NCI-H2107 (cell line): ENCODE measurements at regions not wholly inside any gene's neighbourhood (a gene's known extent, or its start where the extent isn't known, plus 50 kb on each side); places are given as distances from the start of the nearest gene placed in this dataset.
"Not testable (repeated sequence)": the region's sequence is repeated elsewhere in the genome, so short reads cannot be mapped to it uniquely, and the experiment has no call there.

Source experiments
- DNase-seq: peaks from one replicate; lab custom pipeline; 2025; lab: John Stamatoyannopoulos, UW

- DNase-seq = no peak
Observed at GRCh38 chr11:90446207-90446606, 223.4 kb upstream of the CHORDC1 start.

DNA sequence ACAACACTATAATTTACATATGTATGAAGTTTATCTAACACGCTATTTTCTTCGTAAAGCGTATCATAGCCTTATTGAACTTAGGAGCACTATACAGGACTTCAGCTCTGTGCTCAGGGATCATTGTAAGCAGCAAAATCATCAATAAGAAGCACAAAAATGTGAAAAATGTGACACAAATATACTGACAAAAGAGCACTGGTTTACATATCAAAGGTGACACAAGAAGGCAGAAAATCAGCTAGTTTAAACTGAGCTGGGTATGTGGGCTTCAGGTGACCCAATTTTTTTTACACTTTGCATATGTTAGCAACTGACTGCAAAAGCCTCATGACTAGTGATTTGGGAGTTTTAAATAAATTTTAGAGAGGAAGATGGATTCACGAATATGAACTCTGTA, 215.2 kb upstream of the CHORDC1 start:
- no peak for DNase-seq

- DNase-seq = no peak
Observed at GRCh38 chr11:90434858-90435257, 212.0 kb upstream of the CHORDC1 start.

GRCh38 chr11:90428836-90429235, 206.0 kb upstream of the CHORDC1 start:
- DNase-seq = no peak

- DNase-seq = no peak
Observed at GRCh38 chr11:90426442-90426841, 203.6 kb upstream of the CHORDC1 start.

- no peak for DNase-seq
Observed at GRCh38 chr11:90423378-90423777, 200.5 kb upstream of the CHORDC1 start.

DNA sequence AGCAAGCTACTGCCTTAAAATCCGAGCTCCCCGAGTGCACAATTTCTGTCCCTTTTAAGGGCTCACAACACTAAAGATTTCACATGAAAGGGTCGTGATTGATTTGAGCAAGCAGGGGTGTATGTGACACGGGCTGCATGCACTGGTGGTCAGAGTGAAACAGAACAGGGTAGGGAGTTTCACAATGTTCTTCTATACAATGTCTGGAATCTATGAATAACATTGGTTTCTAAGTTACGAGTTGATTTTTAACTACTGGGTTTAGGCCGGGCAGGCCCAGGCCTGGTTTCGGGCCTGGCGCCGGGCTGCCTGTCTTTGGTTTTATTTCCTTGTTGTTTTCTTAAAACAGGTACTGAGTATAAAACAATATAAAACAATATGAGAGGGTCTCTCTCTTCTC, 199.9 kb upstream of the CHORDC1 start:
- DNase-seq = not testable (repeated sequence)

DNA sequence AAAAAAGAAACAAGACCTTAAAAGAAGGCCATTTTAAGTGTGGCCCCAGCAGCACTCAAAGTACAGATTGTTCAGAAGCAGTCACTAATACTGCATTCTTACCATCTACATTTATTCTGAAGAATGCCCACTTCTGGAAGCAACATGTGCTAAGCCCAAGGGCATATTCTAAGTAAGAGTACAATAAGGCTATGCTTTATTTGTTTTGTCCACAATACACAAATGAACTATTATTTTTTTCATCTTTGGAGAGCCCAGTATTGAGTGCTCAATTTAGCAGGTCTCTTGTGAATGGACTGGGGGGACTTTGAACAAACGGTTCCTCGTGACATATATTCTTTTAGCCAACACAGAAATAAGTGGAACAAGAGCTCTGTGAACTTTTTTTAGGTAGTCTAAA, 191.4 kb upstream of the CHORDC1 start:
- no peak for DNase-seq

DNA sequence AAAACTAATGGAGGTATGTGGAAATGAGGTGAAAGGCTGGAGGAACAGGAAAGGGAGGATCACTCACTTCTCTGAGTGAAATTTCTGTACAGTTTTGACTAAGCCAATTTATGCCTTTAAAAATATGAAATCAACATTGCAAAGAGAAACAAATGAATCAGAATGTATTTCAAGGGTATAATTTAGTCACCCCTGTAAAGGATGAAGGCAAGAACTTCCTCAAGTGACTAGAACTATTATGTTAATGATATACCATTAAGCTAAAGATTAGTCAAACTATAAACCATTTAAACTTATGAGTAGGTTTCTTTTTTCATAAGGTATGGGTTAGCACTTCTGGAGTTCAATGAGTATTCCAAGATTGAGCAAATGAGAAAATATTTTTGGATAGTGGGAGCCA, 184.5 kb upstream of the CHORDC1 start:
- DNase-seq = no peak

GRCh38 chr11:90392692-90393091, 169.8 kb upstream of the CHORDC1 start:
- no peak for DNase-seq

DNA sequence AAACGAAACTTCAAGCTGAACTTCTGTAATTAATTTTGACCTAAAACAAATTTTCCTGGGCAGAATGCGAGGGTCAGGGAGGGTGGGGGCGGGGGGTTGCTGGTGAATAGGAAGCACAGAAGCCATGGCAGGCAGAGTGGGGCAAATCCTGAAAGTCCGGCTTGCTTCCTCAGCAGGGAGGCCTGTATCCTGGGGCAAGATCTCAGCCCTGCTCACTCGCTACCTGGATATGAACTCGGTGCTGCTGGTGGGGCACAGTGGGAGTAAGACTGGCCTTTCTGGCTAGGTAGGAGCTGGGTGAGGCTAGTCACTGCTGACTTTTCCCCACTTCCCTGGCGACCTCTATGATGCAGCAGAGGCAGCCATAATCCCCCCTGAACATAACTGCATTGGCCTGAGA, 168.9 kb upstream of the CHORDC1 start:
- DNase-seq = no peak

DNA sequence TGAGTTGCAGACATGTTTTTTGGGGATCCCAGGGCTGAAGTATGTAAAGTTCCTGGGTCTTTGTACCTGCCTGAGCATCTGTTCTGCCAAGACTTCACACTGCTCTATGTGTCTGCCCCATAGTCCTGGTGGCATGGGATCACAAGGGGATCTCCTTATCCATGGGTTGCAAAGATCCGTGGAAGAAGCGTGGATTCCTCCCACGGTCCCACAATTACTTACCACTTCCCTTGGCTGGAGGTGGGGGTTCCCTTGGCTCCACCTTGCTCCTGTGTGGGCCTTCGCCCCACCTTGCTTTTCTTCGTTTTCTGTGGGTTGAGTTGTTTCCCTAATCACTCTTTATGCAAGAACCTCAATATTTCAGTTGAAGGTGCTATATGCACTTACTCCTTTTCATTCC, 157.4 kb upstream of the CHORDC1 start:
- DNase-seq = no peak

- no peak for DNase-seq
Observed at GRCh38 chr11:90373971-90374370, 151.1 kb upstream of the CHORDC1 start.

DNA sequence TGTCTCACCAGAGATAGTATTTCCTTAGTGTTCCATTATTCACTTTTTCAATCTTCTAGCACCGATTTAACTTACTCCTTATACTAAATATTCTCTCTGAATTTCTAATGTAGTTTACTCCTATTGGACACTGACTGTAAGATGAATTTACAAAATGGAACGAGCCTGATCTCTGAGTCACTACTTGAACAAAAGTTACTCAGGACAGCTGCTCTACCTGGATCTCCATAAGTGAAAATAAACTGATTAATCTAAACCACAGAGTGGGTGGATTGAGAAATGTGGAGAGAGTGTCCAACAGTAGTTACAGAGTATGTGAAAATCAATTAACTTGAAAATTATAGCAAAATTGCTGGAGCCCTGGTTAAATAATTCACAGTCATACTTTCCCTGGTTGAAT, 141.7 kb upstream of the CHORDC1 start:
- DNase-seq = no peak

- no peak for DNase-seq
Observed at GRCh38 chr11:90363739-90364138, 140.9 kb upstream of the CHORDC1 start.

DNA sequence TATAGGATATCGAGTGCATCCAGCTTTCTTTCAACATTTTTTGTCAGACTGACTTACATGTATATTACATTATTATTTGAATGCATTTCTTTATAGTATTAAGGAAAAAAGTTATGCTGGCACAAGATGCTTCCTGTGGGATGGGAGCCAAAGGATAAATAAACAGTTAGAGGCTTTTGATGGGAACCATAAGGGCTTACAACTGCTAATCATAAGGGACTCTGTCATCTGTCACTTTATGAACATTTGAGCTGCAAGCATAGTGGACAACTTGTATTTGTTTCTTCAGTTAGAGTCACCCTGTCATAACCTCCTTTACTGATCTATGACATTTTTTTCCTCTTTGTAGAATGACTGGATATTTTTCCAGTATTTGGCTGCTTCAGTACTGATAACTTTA, 132.4 kb upstream of the CHORDC1 start:
- no peak for DNase-seq

DNA sequence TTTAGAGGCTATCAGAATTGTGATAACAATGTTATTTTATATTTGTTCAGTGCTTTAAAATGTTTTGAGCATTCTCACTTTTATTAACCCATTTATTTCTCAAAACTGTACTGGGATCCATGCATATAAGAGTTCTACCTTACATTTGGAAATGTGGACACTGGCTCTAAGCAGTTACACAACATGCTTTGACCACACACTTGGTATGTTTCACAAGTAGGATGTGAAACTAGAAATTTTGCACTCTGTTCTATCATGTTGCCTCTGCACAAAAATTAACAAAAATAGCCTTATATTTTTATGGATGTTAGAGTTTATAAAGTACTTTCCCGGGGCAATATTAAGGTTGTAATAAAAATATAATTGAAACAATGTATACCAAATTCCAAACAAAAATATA, 126.9 kb upstream of the CHORDC1 start:
- no peak for DNase-seq

GRCh38 chr11:90344546-90344945, 121.7 kb upstream of the CHORDC1 start:
- no peak for DNase-seq

DNA sequence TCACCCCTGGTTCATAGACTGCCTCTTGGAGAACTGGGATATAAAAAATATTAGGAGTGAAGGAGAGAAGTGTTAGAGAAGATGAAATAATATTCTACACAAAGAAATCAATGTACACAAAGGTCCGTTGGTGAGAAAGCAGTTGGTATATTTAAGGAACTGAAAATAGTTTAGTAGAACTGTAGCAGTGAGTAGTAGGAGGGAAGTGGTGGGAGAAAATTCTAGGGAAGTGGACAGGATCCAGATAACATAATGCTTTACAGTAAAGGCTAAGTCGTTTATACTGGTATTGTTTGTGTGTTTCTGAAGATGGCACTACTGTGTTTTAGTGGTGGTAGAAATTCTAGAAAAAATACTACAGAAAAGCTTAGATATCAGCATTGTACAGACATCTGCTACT, 120.8 kb upstream of the CHORDC1 start:
- DNase-seq = no peak

GRCh38 chr11:90341986-90342385, 119.1 kb upstream of the CHORDC1 start:
- DNase-seq = no peak

GRCh38 chr11:90332415-90332814, 109.6 kb upstream of the CHORDC1 start:
- no peak for DNase-seq

DNA sequence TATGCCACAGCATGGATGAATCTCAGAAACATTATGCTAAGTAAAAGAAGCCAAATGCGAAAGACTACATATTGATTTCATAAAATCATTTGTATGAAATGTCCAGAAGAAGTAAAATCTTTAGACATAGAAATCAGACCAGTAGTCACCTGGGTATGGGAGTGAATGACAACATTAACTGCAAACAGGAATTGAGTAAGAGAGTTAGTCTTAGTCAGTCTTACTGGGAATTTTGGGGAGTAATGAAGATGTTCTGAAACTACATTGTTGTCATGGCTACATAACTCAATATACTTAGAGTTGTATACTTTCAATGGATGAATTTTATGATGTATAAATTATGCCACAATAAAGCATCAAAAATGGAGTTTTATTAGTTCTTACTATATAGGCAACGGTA, 107.8 kb upstream of the CHORDC1 start:
- no peak for DNase-seq

DNA sequence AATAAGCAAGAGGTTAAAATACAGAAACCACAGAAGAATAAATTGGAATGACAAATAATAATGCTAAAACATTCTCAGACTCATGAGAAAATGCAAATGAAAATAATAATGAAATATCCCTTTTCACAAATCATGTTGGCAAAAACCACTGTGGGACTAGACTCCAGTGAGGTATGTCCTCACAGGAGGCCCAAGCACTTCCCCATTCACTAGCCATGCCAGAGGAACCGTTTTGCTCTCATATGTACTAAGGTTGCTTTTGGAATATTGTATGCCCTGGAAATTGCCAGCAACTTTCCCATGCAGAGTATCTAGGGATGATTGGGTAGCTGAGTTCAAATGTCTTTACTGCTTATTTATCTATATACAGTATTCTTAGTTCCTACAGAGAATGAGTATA, 106.2 kb upstream of the CHORDC1 start:
- DNase-seq = no peak

GRCh38 chr11:90326647-90327046, 103.8 kb upstream of the CHORDC1 start:
- no peak for DNase-seq

DNA sequence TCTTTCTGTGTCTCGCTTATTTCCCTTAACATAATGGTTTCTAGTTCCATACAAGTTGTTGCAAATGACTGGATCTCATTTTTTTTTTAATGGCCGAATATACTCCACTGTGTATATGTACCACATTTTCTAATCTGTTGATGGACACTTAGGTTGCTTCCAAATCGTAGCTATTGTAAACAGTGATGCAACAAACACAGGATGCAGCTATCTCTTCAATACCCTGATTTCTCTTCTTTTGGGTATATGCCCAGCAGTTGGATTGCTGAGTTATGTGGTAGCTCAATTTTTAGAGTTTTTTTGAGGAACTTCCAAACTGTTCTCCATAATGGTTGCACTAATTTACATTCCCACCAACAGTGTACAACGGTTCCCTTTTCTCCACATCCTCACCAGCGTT, 100.4 kb upstream of the CHORDC1 start:
- no peak for DNase-seq
